NCI-H226 (cell line): ENCODE measurements at regions not wholly inside any gene's neighbourhood (a gene's known extent, or its start where the extent isn't known, plus 50 kb on each side); places are given as distances from the start of the nearest gene placed in this dataset.
"Not testable (repeated sequence)": the region's sequence is repeated elsewhere in the genome, so short reads cannot be mapped to it uniquely, and the experiment has no call there.

Experiments
- DNase-seq: peaks from one replicate; pipeline ENCODE4 v3.0.0-alpha.2; 2015

GRCh38 chr4:154030152-154030551 is 241.3 kb upstream of the SFRP2 start:
- no peak for DNase-seq

GRCh38 chr4:154029171-154029570 is 240.3 kb upstream of the SFRP2 start:
- no peak for DNase-seq

- no peak for DNase-seq
Observed at GRCh38 chr4:154025110-154025509, 236.2 kb upstream of the SFRP2 start.

- DNase-seq, result no peak
Observed at GRCh38 chr4:154024097-154024694, 235.3 kb upstream of the SFRP2 start.

GRCh38 chr4:154023671-154024070 is 234.8 kb upstream of the SFRP2 start:
- DNase-seq, result not testable (repeated sequence)

- no peak for DNase-seq
Observed at GRCh38 chr4:154019811-154020210, 230.9 kb upstream of the SFRP2 start.

GRCh38 chr4:154018659-154019058 is 229.8 kb upstream of the SFRP2 start:
- DNase-seq, result no peak

- no peak for DNase-seq
Observed at GRCh38 chr4:154015578-154015977, 226.7 kb upstream of the SFRP2 start.

GRCh38 chr4:154014407-154015321 is 225.8 kb upstream of the SFRP2 start:
- no peak for DNase-seq

GRCh38 chr4:154013576-154013975 is 224.7 kb upstream of the SFRP2 start:
- no peak for DNase-seq

GRCh38 chr4:154010371-154010770 is 221.5 kb upstream of the SFRP2 start:
- no peak for DNase-seq

GRCh38 chr4:154009788-154010187 is 220.9 kb upstream of the SFRP2 start:
- no peak for DNase-seq

GRCh38 chr4:154009191-154009590 is 220.3 kb upstream of the SFRP2 start:
- DNase-seq, result peak; percentile 10

- DNase-seq, result no peak
Observed at GRCh38 chr4:154005171-154005520, 216.3 kb upstream of the SFRP2 start.

GRCh38 chr4:154004507-154005170 is 215.8 kb upstream of the SFRP2 start:
- DNase-seq, result peak; percentile 67

GRCh38 chr4:154004016-154004415 is 215.1 kb upstream of the SFRP2 start:
- DNase-seq, result no peak

GRCh38 chr4:154003378-154003777 is 214.5 kb upstream of the SFRP2 start:
- DNase-seq, result no peak

- no peak for DNase-seq
Observed at GRCh38 chr4:154001193-154001592, 212.3 kb upstream of the SFRP2 start.

GRCh38 chr4:153997516-153997915 is 208.6 kb upstream of the SFRP2 start:
- DNase-seq, result no peak

GRCh38 chr4:153989505-153989904 is 200.6 kb upstream of the SFRP2 start:
- no peak for DNase-seq

- DNase-seq, result no peak
Observed at GRCh38 chr4:153988492-153989363, 199.8 kb upstream of the SFRP2 start.

GRCh38 chr4:153987291-153987690 is 198.4 kb upstream of the SFRP2 start:
- peak; percentile 10 for DNase-seq

GRCh38 chr4:153976954-153977353 is 188.1 kb upstream of the SFRP2 start:
- DNase-seq, result no peak
